GM10266 (cell line): ENCODE measurements at regions not wholly inside any gene's neighbourhood (a gene's known extent, or its start where the extent isn't known, plus 50 kb on each side); places are given as distances from the start of the nearest gene placed in this dataset.
"Not testable (repeated sequence)": the region's sequence is repeated elsewhere in the genome, so short reads cannot be mapped to it uniquely, and the experiment has no call there.

ENCODE experiments used
- DNase-seq: peaks from one replicate; pipeline ENCODE4 v3.0.0; 2012; ENCODE audit errors: extremely low spot score
- TF ChIP-seq, protein P1 (sequence below): IDR thresholded peaks from 2 replicates; pipeline ENCODE4 v1.5.1; 2012; ENCODE audit warnings: mild to moderate bottlenecking, low read depth; ENCODE audit not compliant: control insufficient read depth, insufficient read depth; ENCODE audit errors: missing control alignments

DNA sequence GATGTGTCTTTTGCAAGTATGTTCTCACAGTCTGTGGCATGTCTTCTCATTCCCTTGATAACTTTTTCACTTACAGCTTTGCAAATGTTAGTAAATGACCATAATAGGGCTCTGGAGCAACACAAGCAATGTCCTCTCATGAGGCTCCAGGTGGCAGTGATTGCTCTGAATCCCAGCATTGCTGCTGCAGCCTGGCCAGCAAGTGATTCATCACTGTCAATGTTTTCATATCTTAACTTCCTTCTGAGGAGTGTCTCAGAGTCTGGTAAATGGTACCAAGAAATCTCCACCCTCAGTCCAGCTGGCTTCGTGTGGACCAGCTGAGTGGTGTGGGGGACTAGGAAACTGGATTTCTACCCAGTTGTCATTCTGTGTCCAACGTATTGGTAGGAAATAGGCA is 139.6 kb downstream of the MYLK4 start:
- TF ChIP-seq, protein P1, sequence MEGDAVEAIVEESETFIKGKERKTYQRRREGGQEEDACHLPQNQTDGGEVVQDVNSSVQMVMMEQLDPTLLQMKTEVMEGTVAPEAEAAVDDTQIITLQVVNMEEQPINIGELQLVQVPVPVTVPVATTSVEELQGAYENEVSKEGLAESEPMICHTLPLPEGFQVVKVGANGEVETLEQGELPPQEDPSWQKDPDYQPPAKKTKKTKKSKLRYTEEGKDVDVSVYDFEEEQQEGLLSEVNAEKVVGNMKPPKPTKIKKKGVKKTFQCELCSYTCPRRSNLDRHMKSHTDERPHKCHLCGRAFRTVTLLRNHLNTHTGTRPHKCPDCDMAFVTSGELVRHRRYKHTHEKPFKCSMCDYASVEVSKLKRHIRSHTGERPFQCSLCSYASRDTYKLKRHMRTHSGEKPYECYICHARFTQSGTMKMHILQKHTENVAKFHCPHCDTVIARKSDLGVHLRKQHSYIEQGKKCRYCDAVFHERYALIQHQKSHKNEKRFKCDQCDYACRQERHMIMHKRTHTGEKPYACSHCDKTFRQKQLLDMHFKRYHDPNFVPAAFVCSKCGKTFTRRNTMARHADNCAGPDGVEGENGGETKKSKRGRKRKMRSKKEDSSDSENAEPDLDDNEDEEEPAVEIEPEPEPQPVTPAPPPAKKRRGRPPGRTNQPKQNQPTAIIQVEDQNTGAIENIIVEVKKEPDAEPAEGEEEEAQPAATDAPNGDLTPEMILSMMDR: no peak
- no peak for DNase-seq

DNA sequence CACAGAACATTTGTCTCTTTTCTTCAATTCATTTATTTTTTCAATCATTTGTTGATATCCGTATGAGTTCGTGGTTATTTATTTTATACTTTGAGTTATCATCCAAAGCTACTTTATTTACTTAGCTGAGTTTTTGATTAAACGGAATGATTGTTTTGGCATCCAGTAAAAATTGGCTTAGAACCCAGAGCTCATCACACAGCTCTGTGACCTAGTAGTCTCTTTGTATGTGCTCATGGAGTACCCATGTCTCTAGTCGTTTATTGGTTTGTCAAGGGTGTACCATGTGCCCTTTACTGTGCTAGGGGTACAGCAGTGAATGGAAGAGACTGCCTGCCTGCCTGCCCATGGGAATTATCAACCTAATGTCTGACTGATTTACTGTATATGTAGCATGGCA is 142.2 kb downstream of the MYLK4 start:
- TF ChIP-seq, protein P1: no peak

DNA sequence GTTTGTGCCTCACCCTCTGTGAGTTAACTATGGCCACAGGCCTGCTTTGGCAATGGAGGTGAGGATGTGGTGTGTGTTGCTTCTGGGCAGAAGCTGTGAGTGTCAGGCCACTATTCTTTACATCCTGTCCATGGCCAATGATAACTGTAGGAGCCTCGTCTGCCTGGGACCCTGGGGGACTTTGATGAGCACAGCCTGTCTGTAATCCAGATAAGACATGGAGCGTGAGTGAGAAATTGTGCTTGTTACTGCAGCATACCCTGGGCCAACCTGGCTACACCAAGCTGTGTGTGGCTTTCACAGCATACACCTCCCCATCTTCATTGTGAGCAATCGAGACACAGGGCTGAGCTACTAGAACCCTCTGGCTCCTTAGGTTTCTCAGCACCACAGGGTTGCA is 150.4 kb downstream of the MYLK4 start:
- TF ChIP-seq, protein P1: no peak
- no peak for DNase-seq

More for the DNA sequence above, 142.2 kb downstream of the MYLK4 start:
- no peak for DNase-seq

DNA sequence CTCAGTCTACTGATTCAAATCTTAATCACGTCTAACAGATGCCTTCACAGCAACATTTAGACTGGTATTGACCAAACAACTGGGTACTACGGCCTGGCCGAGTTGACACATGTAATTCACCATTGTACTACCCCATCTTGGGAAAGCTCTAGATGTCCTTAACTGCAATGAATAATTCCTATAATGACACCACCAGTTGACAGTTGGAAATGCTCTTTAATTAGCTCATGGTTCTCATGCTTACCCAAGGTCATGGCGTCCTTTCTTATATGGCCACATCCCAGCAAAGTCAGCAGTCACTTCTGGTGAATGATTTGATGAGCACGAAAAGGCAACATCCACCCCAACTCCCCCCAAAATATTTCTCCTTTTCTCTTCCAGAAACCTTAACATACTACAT is 150.9 kb downstream of the MYLK4 start:
- no peak for DNase-seq
- TF ChIP-seq, protein P1: no peak

DNA sequence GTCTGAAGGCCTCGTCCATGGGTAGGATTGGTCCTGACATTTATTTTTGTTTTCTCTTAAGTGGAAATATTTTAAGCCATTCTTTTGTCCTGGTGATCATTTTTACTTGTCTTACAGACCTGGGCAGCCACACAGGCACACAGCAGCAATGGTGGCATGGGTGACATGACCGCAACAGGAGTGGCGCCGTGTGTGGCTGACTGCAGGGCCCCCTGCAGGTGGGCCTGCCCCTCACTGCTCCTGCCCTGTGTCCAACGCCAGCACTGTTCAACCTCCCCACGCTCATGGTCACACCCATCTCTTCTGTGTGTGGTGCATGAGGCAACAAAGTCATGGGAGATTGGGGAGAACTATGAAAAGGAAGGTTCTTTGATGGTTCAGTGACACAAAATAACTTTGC is 151.9 kb downstream of the MYLK4 start:
- no peak for DNase-seq
- TF ChIP-seq, protein P1: no peak

DNA sequence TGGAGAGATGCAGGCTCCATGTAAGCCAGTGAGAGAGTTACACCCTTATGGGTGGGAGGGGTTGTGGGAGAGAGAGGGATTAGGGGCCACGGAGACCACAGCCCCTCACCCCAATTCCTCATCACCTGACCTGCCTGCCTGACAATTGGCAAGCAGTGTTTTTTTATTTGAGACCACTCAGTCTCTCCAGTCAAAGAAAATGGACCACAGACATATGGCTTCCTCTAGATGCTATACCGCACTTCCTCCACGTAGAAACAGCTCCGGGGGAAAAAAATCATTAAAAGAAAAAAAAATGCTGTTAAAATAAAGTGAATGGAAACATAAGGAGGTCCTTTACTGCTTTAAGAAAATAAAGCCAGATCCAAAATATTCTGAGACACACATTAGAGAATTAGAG is 152.7 kb downstream of the MYLK4 start:
- DNase-seq: no peak
- TF ChIP-seq, protein P1: no peak

DNA sequence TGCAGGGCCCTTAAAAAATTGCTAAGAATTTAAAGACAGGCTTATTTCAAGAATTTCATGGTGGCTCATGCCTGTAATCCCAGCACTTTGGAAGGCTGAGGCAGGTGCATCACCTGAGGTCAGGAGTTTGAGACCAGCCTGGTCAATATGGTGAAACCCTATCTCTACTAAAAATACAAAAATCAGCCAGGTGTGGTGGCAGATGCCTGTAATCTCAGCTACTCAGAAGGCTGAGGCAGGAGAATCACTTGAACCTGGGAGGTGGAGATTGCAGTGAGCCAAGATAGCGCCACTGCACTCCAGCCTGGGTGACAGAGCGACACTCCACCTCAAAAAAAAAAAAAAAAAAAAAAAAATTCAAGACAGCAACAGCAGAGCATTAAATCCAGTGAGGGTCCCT is 153.3 kb downstream of the MYLK4 start:
- DNase-seq: not testable (repeated sequence)

DNA sequence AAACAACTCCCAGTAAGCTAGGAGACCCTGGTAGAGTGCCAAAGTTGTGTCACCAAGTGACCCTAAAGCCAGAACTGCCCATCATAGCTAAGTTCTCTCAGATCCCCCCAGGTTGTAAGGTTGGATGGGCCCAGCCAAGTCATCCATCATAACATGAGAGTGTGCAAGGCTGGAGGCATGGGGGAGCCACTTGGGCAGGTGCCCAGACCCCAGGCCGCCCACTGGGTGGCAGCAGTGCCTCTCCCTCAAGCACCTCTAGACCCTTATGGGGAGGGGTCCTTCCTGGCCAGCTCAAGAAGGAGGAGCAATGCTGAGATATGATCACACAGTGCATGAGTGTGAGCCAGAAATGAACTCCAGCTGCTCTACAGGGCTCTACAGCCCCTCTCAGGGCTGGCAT is 154.5 kb downstream of the MYLK4 start:
- no peak for DNase-seq
- TF ChIP-seq, protein P1: peak; percentile 45
